ENCODE measurements at regions not wholly inside any gene's neighbourhood (a gene's known extent, or its start where the extent isn't known, plus 50 kb on each side); places are given as distances from the start of the nearest gene placed in this dataset.
"Not testable (repeated sequence)": the region's sequence is repeated elsewhere in the genome, so short reads cannot be mapped to it uniquely, and the experiment has no call there.

DNA sequence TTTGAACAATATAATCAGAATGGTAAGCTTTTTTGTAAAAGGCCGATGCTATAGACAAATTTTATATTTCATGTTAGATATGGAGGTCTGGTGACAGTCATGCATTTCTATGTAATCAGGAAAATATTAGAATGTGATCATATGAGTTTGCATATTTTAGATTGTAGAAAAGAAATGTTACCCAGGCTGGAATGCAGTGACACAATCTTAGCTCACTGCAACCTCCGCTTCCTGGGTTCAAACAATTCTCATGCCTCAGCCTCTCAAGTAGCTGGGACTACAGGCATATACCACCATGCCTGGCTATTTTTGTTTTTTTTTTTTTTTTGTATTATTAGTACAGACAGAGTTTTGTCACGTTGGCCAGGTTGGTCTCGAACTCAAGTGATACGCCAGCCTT lies 152.0 kb downstream of the LMLN start:
- H3K4me1 ChIP-seq (ENCODE audit: insufficient read depth, low read length, poor library complexity, severe bottlenecking), result peaks cover 23% of the 10 kb centered on the region
- peaks cover 10% of the 10 kb centered on the region for H3F3A ChIP-seq (ENCODE audit: low read depth)
- H3K36me3 ChIP-seq (ENCODE audit: insufficient read depth, low read length), result no peaks in the 10 kb centered on the region
- no peak overlapping the region for H3K4me2 ChIP-seq (ENCODE audit: low read depth, low read length, poor library complexity, severe bottlenecking)
- H2AFZ ChIP-seq (ENCODE audit: low read length), result no peak overlapping the region
- H3K4me3 ChIP-seq (ENCODE audit: low read length, poor library complexity, severe bottlenecking), result no peak overlapping the region
- H3K27me3 ChIP-seq (ENCODE audit: insufficient read depth, low read length, poor library complexity, severe bottlenecking), result no peaks in the 10 kb centered on the region
- no peaks in the 10 kb centered on the region for H3K9me2 ChIP-seq (replicated peaks; ENCODE audit: low read depth, low read length)
- H3K9ac ChIP-seq (ENCODE audit: low read depth, low read length, poor library complexity, severe bottlenecking), result no peak overlapping the region
- no peaks in the 10 kb centered on the region for H3K9me3 ChIP-seq (ENCODE audit: insufficient read depth, low read depth, low read length)
- no peak for TF ChIP-seq EZH2phosphoT487 (IDR thresholded peaks at IDR 0.05; ENCODE audit: borderline replicate concordance)
- TF ChIP-seq, protein P1, sequence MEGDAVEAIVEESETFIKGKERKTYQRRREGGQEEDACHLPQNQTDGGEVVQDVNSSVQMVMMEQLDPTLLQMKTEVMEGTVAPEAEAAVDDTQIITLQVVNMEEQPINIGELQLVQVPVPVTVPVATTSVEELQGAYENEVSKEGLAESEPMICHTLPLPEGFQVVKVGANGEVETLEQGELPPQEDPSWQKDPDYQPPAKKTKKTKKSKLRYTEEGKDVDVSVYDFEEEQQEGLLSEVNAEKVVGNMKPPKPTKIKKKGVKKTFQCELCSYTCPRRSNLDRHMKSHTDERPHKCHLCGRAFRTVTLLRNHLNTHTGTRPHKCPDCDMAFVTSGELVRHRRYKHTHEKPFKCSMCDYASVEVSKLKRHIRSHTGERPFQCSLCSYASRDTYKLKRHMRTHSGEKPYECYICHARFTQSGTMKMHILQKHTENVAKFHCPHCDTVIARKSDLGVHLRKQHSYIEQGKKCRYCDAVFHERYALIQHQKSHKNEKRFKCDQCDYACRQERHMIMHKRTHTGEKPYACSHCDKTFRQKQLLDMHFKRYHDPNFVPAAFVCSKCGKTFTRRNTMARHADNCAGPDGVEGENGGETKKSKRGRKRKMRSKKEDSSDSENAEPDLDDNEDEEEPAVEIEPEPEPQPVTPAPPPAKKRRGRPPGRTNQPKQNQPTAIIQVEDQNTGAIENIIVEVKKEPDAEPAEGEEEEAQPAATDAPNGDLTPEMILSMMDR (conservative IDR thresholded peaks at IDR 0.05; ENCODE audit: low read length), result no peak
- H4K20me1 ChIP-seq (ENCODE audit: insufficient read depth, low read length, poor library complexity, severe bottlenecking), result no peaks in the 10 kb centered on the region
- H3K79me2 ChIP-seq (ENCODE audit: insufficient read depth, low read length), result no peaks in the 10 kb centered on the region

DNA sequence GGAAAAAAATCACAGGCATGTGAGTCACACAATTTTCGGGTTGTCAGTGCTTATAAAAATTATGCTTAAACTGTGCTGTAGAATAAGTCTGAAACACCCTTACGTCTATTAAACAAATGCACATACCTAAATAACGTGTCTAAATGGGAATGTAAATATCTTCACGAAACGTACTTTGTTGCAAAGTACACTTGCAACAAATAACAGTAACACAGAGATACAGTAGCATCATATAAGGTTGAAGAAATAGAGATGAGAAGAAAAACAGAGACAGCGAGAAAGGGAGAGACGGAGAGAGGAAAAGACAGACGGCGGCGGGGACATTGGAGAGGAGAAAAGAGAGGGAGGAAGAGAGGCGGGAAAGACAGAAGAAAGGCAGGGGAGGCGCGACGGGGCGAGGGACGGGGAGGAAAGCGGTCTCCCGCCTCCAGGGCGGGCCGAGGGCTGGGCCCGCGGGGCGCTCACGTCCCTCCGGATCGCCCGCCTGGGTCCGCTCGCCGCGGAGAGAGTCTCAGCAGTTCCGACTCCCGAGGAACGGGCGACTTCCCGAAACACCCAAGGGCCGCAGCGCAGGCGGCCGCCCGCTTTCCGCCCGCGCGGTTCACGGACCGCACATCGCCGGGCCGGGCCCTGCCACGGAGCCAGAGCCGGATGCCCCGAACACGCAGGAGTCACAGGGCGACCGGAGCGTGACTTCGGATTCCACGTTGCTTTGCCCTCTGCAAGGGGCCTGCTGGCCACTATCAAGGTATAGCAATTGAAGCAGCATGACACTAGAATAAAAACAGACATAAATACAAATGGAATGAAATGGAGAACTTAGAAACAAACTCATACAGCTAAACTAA lies 153.4 kb downstream of the LMLN start:
- Histone ChIP-seq H3K79me2 (ENCODE audit: insufficient read depth, low read length) (no peaks in the 10 kb centered on the region), H3K9me3 (ENCODE audit: insufficient read depth, low read depth, low read length) (no peaks in the 10 kb centered on the region), H3K4me2 (ENCODE audit: low read depth, low read length, poor library complexity, severe bottlenecking) (no peak overlapping the region), H2AFZ (ENCODE audit: low read length) (no peak overlapping the region), H3K27me3 (ENCODE audit: insufficient read depth, low read length, poor library complexity, severe bottlenecking) (no peaks in the 10 kb centered on the region), H3F3A (ENCODE audit: low read depth) (peaks cover under 1% of the 10 kb centered on the region), H3K9me2 (replicated peaks; ENCODE audit: low read depth, low read length) (no peaks in the 10 kb centered on the region), H3K36me3 (ENCODE audit: insufficient read depth, low read length) (no peaks in the 10 kb centered on the region), H3K9ac (ENCODE audit: low read depth, low read length, poor library complexity, severe bottlenecking) (no peak overlapping the region), H3K4me3 (ENCODE audit: low read length, poor library complexity, severe bottlenecking) (no peak overlapping the region), H3K4me1 (ENCODE audit: insufficient read depth, low read length, poor library complexity, severe bottlenecking) (peaks cover 24% of the 10 kb centered on the region), H4K20me1 (ENCODE audit: insufficient read depth, low read length, poor library complexity, severe bottlenecking) (no peaks in the 10 kb centered on the region)
- no peak for TF ChIP-seq EZH2phosphoT487 (IDR thresholded peaks at IDR 0.05; ENCODE audit: borderline replicate concordance)
- TF ChIP-seq, protein P1 (conservative IDR thresholded peaks at IDR 0.05; ENCODE audit: low read length), result no peak

DNA sequence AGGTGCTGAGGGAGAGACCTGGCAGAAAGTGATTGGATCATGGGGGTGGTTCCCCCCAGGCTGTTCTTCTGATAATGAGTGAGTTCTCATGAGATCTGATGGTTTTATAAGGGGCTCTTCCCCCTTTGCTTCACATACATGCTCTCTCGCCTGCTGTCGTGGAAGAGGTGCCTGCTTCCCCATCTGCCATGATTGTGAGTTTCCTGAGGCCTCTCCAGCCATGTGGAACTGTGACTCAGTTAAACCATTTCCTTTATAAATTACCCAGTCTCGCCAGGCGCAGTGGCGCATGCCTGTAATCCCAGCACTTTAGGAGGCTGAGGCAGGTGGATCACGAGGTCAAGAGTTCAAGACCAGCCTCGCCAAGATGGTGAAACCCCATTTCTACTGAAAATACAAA lies 154.5 kb downstream of the LMLN start:
- H3K4me1 ChIP-seq (ENCODE audit: insufficient read depth, low read length, poor library complexity, severe bottlenecking), result peaks cover 28% of the 10 kb centered on the region
- not testable (repeated sequence) for H3K4me2 ChIP-seq (ENCODE audit: low read depth, low read length, poor library complexity, severe bottlenecking); H3F3A ChIP-seq (ENCODE audit: low read depth); H3K27me3 ChIP-seq (ENCODE audit: insufficient read depth, low read length, poor library complexity, severe bottlenecking); H4K20me1 ChIP-seq (ENCODE audit: insufficient read depth, low read length, poor library complexity, severe bottlenecking); H2AFZ ChIP-seq (ENCODE audit: low read length); H3K9ac ChIP-seq (ENCODE audit: low read depth, low read length, poor library complexity, severe bottlenecking); H3K9me2 ChIP-seq (replicated peaks; ENCODE audit: low read depth, low read length); H3K36me3 ChIP-seq (ENCODE audit: insufficient read depth, low read length); H3K9me3 ChIP-seq (ENCODE audit: insufficient read depth, low read depth, low read length); H3K79me2 ChIP-seq (ENCODE audit: insufficient read depth, low read length); H3K4me3 ChIP-seq (ENCODE audit: low read length, poor library complexity, severe bottlenecking)

DNA sequence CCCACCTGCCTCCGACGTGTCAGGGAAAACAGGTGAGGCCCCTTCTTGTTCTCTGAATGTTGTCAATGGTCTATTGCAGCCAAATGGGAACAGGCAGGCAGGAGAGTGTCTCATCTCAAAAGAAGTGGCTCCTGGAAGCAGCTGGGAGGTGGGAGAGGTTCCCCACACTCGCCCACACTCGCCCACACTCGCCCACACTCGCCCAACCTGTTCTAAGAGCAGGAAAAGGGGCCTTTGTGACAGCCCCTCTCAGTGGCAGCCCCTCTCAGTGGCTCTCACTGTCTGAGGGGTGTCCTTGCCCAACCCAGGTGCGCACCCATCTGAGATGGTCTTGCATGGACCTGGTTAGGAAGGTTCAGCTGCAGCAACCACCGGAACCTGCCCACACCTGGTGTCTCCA lies 162.2 kb downstream of the LMLN start:
- not testable (repeated sequence) for H3K9me3 ChIP-seq (ENCODE audit: insufficient read depth, low read depth, low read length); H3F3A ChIP-seq (ENCODE audit: low read depth); H3K27me3 ChIP-seq (ENCODE audit: insufficient read depth, low read length, poor library complexity, severe bottlenecking); H4K20me1 ChIP-seq (ENCODE audit: insufficient read depth, low read length, poor library complexity, severe bottlenecking); H3K4me2 ChIP-seq (ENCODE audit: low read depth, low read length, poor library complexity, severe bottlenecking); H3K9me2 ChIP-seq (replicated peaks; ENCODE audit: low read depth, low read length); H3K36me3 ChIP-seq (ENCODE audit: insufficient read depth, low read length); H2AFZ ChIP-seq (ENCODE audit: low read length); H3K9ac ChIP-seq (ENCODE audit: low read depth, low read length, poor library complexity, severe bottlenecking); H3K79me2 ChIP-seq (ENCODE audit: insufficient read depth, low read length); H3K4me3 ChIP-seq (ENCODE audit: low read length, poor library complexity, severe bottlenecking)
- peaks cover 27% of the 10 kb centered on the region for H3K4me1 ChIP-seq (ENCODE audit: insufficient read depth, low read length, poor library complexity, severe bottlenecking)

DNA sequence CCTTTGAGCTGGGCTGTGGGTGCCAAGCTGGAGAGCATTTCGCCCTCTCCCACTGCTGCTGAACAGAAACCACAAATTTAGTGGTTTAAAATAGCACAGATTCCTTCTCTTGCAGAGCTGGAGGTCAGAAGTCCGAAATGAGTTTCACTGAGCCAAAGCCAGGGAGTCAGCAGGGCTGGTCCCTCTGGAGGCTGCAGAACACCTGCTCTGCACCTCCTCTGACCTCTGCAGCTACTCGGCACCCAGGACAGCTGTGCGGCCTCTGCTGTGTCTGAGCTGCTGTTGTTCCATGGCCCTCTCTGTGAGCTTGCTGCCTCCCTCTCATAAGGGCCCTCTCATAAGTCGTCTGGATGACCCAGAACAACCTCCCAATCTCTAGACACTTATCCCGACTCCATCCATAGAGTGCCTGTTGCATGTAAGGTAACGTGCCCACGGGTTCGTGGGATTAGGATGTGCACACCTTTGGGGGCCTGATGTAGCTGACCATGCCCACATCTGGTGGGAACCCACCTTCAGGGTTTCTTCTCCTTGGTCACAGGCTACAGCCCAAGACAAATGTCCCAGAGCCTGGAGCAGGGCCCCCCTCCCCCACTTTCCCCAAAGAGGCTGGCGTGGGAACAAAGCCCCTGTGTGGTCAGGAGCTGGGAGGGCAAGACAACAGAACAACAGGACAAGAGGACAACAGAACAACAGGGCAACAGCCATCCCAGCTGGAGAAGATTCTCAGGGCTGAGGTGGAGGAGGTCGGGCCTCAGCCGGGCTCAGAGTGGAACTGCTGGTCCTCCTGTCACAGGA lies 177.2 kb downstream of the LMLN start:
- H3K4me1 ChIP-seq (ENCODE audit: insufficient read depth, low read length, poor library complexity, severe bottlenecking); H4K20me1 ChIP-seq (ENCODE audit: insufficient read depth, low read length, poor library complexity, severe bottlenecking); H3K4me3 ChIP-seq (ENCODE audit: low read length, poor library complexity, severe bottlenecking); H3K9me3 ChIP-seq (ENCODE audit: insufficient read depth, low read depth, low read length); H3K36me3 ChIP-seq (ENCODE audit: insufficient read depth, low read length); H3K27me3 ChIP-seq (ENCODE audit: insufficient read depth, low read length, poor library complexity, severe bottlenecking); H3K9me2 ChIP-seq (replicated peaks; ENCODE audit: low read depth, low read length); H3K4me2 ChIP-seq (ENCODE audit: low read depth, low read length, poor library complexity, severe bottlenecking); H3K9ac ChIP-seq (ENCODE audit: low read depth, low read length, poor library complexity, severe bottlenecking); H3K79me2 ChIP-seq (ENCODE audit: insufficient read depth, low read length); H2AFZ ChIP-seq (ENCODE audit: low read length); H3F3A ChIP-seq (ENCODE audit: low read depth): not testable (repeated sequence)
